OCI-LY1 (cell line): ENCODE measurements at regions not wholly inside any gene's neighbourhood (a gene's known extent, or its start where the extent isn't known, plus 50 kb on each side); places are given as distances from the start of the nearest gene placed in this dataset.

Source experiments
- EZH2 ChIP-seq: fragments of 200-600 bp; sonication (generic), shearing (Covaris generic); IDR thresholded peaks from 2 replicates; pipeline ENCODE4 v1.8.0; 2017; ENCODE audit warnings: borderline replicate concordance, mixed run types, mild to moderate bottlenecking, antibody characterized with exemption, low read length, moderate library complexity, mixed read lengths
- TF ChIP-seq, protein P1 (sequence below): fragments of 200-600 bp; sonication (generic), shearing (Covaris generic); IDR thresholded peaks from 2 replicates; pipeline ENCODE4 v1.5.1; 2017; ENCODE audit warnings: mild to moderate bottlenecking, antibody characterized with exemption, low read length, moderate library complexity, mixed read lengths

GRCh38 chr3:150331978-150332568 lies 76.0 kb upstream of the TSC22D2 start:
- TF ChIP-seq, protein P1, sequence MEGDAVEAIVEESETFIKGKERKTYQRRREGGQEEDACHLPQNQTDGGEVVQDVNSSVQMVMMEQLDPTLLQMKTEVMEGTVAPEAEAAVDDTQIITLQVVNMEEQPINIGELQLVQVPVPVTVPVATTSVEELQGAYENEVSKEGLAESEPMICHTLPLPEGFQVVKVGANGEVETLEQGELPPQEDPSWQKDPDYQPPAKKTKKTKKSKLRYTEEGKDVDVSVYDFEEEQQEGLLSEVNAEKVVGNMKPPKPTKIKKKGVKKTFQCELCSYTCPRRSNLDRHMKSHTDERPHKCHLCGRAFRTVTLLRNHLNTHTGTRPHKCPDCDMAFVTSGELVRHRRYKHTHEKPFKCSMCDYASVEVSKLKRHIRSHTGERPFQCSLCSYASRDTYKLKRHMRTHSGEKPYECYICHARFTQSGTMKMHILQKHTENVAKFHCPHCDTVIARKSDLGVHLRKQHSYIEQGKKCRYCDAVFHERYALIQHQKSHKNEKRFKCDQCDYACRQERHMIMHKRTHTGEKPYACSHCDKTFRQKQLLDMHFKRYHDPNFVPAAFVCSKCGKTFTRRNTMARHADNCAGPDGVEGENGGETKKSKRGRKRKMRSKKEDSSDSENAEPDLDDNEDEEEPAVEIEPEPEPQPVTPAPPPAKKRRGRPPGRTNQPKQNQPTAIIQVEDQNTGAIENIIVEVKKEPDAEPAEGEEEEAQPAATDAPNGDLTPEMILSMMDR, result no peak
- TF ChIP-seq EZH2, result no peak
